Dedifferentiated amniotic fluid mesenchymal stem cell (primary cell): ENCODE measurements at regions not wholly inside any gene's neighbourhood (a gene's known extent, or its start where the extent isn't known, plus 50 kb on each side); places are given as distances from the start of the nearest gene placed in this dataset.
"Not testable (repeated sequence)": the region's sequence is repeated elsewhere in the genome, so short reads cannot be mapped to it uniquely, and the experiment has no call there.

ENCODE experiments used
- DNase-seq: peaks from one replicate; pipeline ENCODE4 v3.0.0-alpha.2; 2016; ENCODE audit errors: extremely low spot score

GRCh38 chr3:110938629-110939028, 133.0 kb upstream of the NECTIN3 start:
- DNase-seq: no peak

GRCh38 chr3:110940055-110940454, 131.6 kb upstream of the NECTIN3 start:
- DNase-seq: no peak

GRCh38 chr3:110944782-110945181, 126.8 kb upstream of the NECTIN3 start:
- DNase-seq: no peak

- no peak for DNase-seq
Measured at GRCh38 chr3:110946810-110947209, 124.8 kb upstream of the NECTIN3 start.

GRCh38 chr3:110949194-110949593, 122.4 kb upstream of the NECTIN3 start:
- not testable (repeated sequence) for DNase-seq

- DNase-seq: no peak
Measured at GRCh38 chr3:110955301-110955880, 116.2 kb upstream of the NECTIN3 start.

- no peak for DNase-seq
Measured at GRCh38 chr3:110956081-110956480, 115.5 kb upstream of the NECTIN3 start.

- DNase-seq: no peak
Measured at GRCh38 chr3:110957247-110958025, 114.2 kb upstream of the NECTIN3 start.

- DNase-seq: no peak
Measured at GRCh38 chr3:110958313-110959147, 113.1 kb upstream of the NECTIN3 start.

- no peak for DNase-seq
Measured at GRCh38 chr3:110965976-110966375, 105.6 kb upstream of the NECTIN3 start.

- no peak for DNase-seq
Measured at GRCh38 chr3:110966966-110967663, 104.5 kb upstream of the NECTIN3 start.

GRCh38 chr3:110968076-110968475, 103.5 kb upstream of the NECTIN3 start:
- DNase-seq: no peak

- DNase-seq: no peak
Measured at GRCh38 chr3:110969229-110970211, 102.1 kb upstream of the NECTIN3 start.

- DNase-seq: no peak
Measured at GRCh38 chr3:110971010-110971601, 100.5 kb upstream of the NECTIN3 start.

GRCh38 chr3:110973263-110973895, 98.2 kb upstream of the NECTIN3 start:
- no peak for DNase-seq

- DNase-seq: no peak
Measured at GRCh38 chr3:110974902-110975301, 96.7 kb upstream of the NECTIN3 start.

GRCh38 chr3:110984456-110985250, 87.0 kb upstream of the NECTIN3 start:
- DNase-seq: no peak

GRCh38 chr3:110989446-110989845, 82.2 kb upstream of the NECTIN3 start:
- no peak for DNase-seq
